ENCODE measurements at regions not wholly inside any gene's neighbourhood (a gene's known extent, or its start where the extent isn't known, plus 50 kb on each side); places are given as distances from the start of the nearest gene placed in this dataset.

DNA sequence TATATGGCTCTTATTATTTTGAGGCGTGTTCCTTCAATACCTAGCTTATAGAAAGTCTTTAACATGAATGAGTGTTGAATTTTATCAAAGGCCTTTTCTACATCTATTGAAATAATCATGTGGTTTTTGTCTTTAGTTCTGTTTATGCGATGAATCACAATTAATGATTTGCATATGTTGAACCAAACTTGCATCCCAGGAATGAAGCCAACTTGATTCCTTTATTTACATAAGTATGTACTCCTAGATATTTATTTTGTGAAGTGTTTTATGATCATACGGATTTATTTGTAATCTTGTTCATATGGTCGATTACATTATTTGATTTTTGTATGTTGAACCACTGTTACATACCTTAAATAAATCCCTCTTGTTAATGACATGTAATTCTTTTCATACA is 244.3 kb upstream of the KCND2 start:
- TF ChIP-seq POLR2A (IDR thresholded peaks at IDR 0.05) (no peak), CTCF (IDR thresholded peaks at IDR 0.05) (no peak)

Data from vagina (tissue), 2 donors.